Kidney (tissue), 13 donors: ENCODE measurements at regions not wholly inside any gene's neighbourhood (a gene's known extent, or its start where the extent isn't known, plus 50 kb on each side); places are given as distances from the start of the nearest gene placed in this dataset.

Source experiments
- DNase-seq, 5 donors: peaks; one replicate each; pipeline ENCODE4 v3.0.0-alpha.2; 2013 to 2020
- FAIRE-seq: peaks from 2 replicates; lab custom pipeline; 2012; peaks lifted over from hg19 to GRCh38; lab: Jason Lieb, UNC
- H3K27ac ChIP-seq, 2 donors: one replicate each; pipeline ENCODE4 v1.7.0; 2013; ENCODE audit warnings: low read depth in 2 of 2, low read length in 2 of 2, inconsistent platforms in 1 of 2
- H3K27me3 ChIP-seq: one replicate; pipeline ENCODE4 v1.7.1; 2013; ENCODE audit warnings: low read length, inconsistent platforms; ENCODE audit not compliant: control insufficient read depth, insufficient read depth
- H3K36me3 ChIP-seq, 3 donors: one replicate each; pipeline versions ENCODE4 v1.7.0 to v1.7.1; 2013; ENCODE audit warnings: low read length in 3 of 3, control low read depth in 1 of 3, inconsistent platforms in 1 of 3; ENCODE audit not compliant: insufficient read depth in 3 of 3, control insufficient read depth in 2 of 3
- H3K4me1 ChIP-seq, 3 donors: one replicate each; pipeline versions ENCODE4 v1.7.0 to v1.7.1; 2013; ENCODE audit warnings: low read length in 3 of 3, inconsistent platforms in 1 of 3, low read depth in 1 of 3; ENCODE audit not compliant: control insufficient read depth in 2 of 3, insufficient read depth in 2 of 3
- H3K4me3 ChIP-seq, 3 donors: one replicate each; pipeline versions ENCODE4 v1.7.0 to v1.8.1; 2013; ENCODE audit warnings: low read length in 3 of 3, control low read depth in 1 of 3, inconsistent platforms in 1 of 3
- H3K9ac ChIP-seq, 3 donors: one replicate each; pipeline versions ENCODE4 v1.7.0 to v1.7.1; 2013; ENCODE audit warnings: low read length in 3 of 3, control low read depth in 1 of 3, inconsistent platforms in 1 of 3
- H3K9me3 ChIP-seq, 3 donors: one replicate each; pipeline versions ENCODE4 v1.7.0 to v1.7.1; 2013; ENCODE audit warnings: low read length in 3 of 3, control low read depth in 1 of 3, inconsistent platforms in 1 of 3; ENCODE audit not compliant: control insufficient read depth in 2 of 3, insufficient read depth in 1 of 3
- intact Hi-C: fragments of 100-400 bp; cut with DNase I; formaldehyde crosslinking; loops from one replicate; pipeline ENCODE4 v1.11.1; 2022
- TF ChIP-seq, protein P1 (sequence below): IDR thresholded peaks from 3 replicates; pipeline ENCODE4 v1.5.1; 2012; ENCODE audit warnings: mild to moderate bottlenecking, moderate library complexity, borderline replicate concordance; ENCODE audit not compliant: insufficient read depth; ENCODE audit errors: extremely low read depth
- donor health status: control.
- donor health status: control.
- donor health status: control.
- donor health status: control.
- donor health status: control.
- donor health status: DM: yes; HTN: yes; CAD: no.
- donor health status: Normal renal cell carcinoma (clear cell type).

DNA sequence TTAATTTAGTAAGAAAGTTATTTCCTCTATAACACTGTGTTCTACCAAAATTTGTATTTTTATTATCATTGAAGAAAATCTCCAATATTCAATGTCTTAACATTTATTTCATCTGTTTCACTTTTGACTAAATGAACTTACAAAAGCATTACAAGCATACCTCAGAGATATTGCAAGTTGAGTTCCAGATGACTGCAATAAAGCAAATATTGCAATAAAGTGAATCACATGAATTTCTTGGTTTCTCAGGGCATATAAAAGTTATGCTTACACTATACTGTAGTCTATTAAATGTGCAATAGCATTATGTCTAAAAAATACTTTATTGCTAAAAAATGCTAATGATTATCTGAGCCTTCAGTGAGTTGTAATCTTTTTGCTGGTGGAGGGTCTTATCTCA is 78.3 kb downstream of the TTC32 start:
- Histone ChIP-seq H3K9ac (no peak overlapping the region), H3K27me3 (no peaks in the 10 kb centered on the region), H3K4me3 (no peak overlapping the region), H3K9me3 (peaks cover 0 to 4% (median 0%) of the 10 kb centered on the region in 3 donors), H3K36me3 (no peaks in the 10 kb centered on the region), H3K27ac (no peak overlapping the region), H3K4me1 (no peaks in the 10 kb centered on the region)
- TF ChIP-seq, protein P1, sequence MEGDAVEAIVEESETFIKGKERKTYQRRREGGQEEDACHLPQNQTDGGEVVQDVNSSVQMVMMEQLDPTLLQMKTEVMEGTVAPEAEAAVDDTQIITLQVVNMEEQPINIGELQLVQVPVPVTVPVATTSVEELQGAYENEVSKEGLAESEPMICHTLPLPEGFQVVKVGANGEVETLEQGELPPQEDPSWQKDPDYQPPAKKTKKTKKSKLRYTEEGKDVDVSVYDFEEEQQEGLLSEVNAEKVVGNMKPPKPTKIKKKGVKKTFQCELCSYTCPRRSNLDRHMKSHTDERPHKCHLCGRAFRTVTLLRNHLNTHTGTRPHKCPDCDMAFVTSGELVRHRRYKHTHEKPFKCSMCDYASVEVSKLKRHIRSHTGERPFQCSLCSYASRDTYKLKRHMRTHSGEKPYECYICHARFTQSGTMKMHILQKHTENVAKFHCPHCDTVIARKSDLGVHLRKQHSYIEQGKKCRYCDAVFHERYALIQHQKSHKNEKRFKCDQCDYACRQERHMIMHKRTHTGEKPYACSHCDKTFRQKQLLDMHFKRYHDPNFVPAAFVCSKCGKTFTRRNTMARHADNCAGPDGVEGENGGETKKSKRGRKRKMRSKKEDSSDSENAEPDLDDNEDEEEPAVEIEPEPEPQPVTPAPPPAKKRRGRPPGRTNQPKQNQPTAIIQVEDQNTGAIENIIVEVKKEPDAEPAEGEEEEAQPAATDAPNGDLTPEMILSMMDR: no peak
- no peak for FAIRE-seq
- no peak for DNase-seq
- intact Hi-C loops: no loop called here

DNA sequence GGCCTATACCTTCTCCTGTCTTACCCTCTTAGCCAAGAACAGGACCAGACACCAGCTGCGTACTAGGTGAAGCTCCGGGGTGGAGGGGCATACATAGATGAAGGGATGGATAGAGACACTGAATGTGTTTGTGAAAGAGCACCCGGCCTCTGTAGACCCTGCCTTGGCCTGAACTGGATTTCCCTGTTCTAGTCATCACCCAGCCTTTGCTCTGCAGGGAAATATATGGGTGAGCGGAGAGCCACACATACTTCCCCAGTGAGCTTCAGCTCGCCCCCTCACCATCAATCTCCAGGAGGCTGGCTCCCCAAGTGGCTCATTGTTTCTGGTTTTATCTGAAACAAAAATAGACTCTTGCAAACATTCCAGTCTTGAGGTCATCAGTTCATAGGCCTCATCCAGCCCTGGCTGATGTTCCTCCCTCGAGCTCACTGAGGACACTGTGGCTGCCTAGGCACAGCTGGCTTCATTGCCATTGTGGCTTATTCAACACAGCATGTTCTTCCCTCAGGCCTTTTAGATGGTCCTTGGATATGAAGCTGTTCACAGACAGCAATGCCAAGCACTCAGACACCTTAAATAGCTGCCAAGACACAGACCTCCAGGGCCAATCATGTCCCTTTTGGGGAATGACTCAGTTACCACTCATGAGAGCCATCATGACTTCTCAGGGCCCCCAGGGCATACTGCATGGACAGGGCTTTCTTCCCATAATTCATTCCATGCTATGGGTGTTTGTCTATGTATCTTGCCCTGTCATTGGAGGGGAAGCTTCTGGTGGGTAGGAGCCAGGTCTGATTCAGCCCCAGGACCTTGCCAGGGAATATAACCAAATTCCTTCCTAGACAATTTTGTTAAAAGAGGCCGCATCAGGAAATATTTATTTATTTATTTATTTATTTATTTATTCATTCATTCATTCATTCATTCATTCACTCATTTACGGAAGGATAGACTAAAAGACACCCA is 82.4 kb downstream of the TTC32 start:
- Histone ChIP-seq H3K4me3 (no peak overlapping the region), H3K4me1 (no peaks in the 10 kb centered on the region), H3K9ac (no peak overlapping the region), H3K27me3 (no peaks in the 10 kb centered on the region), H3K9me3 (no peaks in the 10 kb centered on the region), H3K36me3 (no peaks in the 10 kb centered on the region), H3K27ac (no peak overlapping the region)
- intact Hi-C loops: no loop called here
- DNase-seq (peak in 2 of 5 donors; percentile 4 to 11), FAIRE-seq (no peak)
- TF ChIP-seq, protein P1: no peak

DNA sequence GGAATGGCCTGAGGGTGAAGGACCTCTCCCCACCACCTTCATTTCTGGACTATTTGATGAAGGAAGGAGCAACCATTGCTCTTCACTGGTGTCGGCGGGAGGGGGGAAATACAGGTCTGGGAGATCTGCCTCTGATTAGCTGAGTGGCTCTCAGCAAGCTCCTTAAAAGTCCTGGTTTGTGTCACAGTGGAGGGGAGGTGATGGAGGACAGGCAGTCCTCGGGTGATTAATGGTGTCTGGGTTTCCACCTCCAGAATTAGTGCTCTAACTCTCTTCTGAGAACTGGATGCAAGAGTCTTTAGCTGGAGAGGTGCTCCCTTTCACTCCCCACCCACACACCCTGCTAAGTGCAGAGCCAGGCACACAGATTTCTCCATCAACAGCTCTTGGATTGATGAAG is 83.2 kb downstream of the TTC32 start:
- TF ChIP-seq, protein P1: no peak
- no peaks in the 10 kb centered on the region for H3K27me3 ChIP-seq
- intact Hi-C loops: no loop called here
- H3K9me3 ChIP-seq: no peaks in the 10 kb centered on the region
- H3K9ac ChIP-seq: no peak overlapping the region
- H3K27ac ChIP-seq: no peak overlapping the region
- FAIRE-seq (no peak), DNase-seq (no peak)
- H3K4me1 ChIP-seq: no peaks in the 10 kb centered on the region
- H3K4me3 ChIP-seq: no peak overlapping the region
- H3K36me3 ChIP-seq: no peaks in the 10 kb centered on the region
